Parathyroid adenoma (tissue), 2 donors: ENCODE measurements at regions not wholly inside any gene's neighbourhood (a gene's known extent, or its start where the extent isn't known, plus 50 kb on each side); places are given as distances from the start of the nearest gene placed in this dataset.
A peak's percentile ranks its signal among the peaks of the same experiment; 100 is the strongest.
"Not testable (repeated sequence)": the region's sequence is repeated elsewhere in the genome, so short reads cannot be mapped to it uniquely, and the experiment has no call there.

Experiments used
- H2AFZ ChIP-seq: fragments of 300-600 bp; sonication (generic); one replicate; pipeline ENCODE4 v1.7.0; 2017; ENCODE audit warnings: antibody characterized with exemption, mild to moderate bottlenecking
- H3K27ac ChIP-seq: fragments of 300-600 bp; sonication (generic); one replicate; pipeline ENCODE4 v1.7.0; 2017
- H3K27me3 ChIP-seq: fragments of 300-600 bp; sonication (generic); one replicate; pipeline ENCODE4 v1.7.0; 2017; ENCODE audit warnings: low read length; ENCODE audit not compliant: control insufficient read depth, insufficient read depth
- H3K36me3 ChIP-seq: fragments of 300-600 bp; sonication (generic); one replicate; pipeline ENCODE4 v1.7.0; 2017; ENCODE audit warnings: low read length; ENCODE audit not compliant: control insufficient read depth, insufficient read depth
- H3K4me1 ChIP-seq: fragments of 300-600 bp; sonication (generic); one replicate; pipeline ENCODE4 v1.7.0; 2017; ENCODE audit warnings: control low read depth
- H3K4me2 ChIP-seq: fragments of 300-600 bp; sonication (generic); one replicate; pipeline ENCODE4 v1.7.0; 2017; ENCODE audit warnings: low read length
- H3K4me3 ChIP-seq: fragments of 300-600 bp; sonication (generic); one replicate; pipeline ENCODE4 v1.7.0; 2017; ENCODE audit warnings: low read depth, low read length
- H3K79me2 ChIP-seq: fragments of 300-600 bp; sonication (generic); one replicate; pipeline ENCODE4 v1.7.0; 2017; ENCODE audit warnings: control low read depth
- H3K9ac ChIP-seq: fragments of 300-600 bp; sonication (generic); one replicate; pipeline ENCODE4 v1.7.0; 2017; ENCODE audit warnings: mild to moderate bottlenecking
- H3K9me3 ChIP-seq: fragments of 300-600 bp; sonication (generic); one replicate; pipeline ENCODE4 v1.7.0; 2017; ENCODE audit warnings: low read length; ENCODE audit not compliant: control insufficient read depth
- CTCF ChIP-seq: fragments of 300-600 bp; sonication (generic); IDR thresholded peaks from one replicate; pipeline ENCODE4 v1.7.0; 2017; ENCODE audit warnings: antibody characterized with exemption, mild to moderate bottlenecking
- donor health status: primary hyperparathyroidism.

- H3K36me3 ChIP-seq: no peaks in the 10 kb centered on the region
- TF ChIP-seq CTCF: no peak
- no peak overlapping the region for H3K4me3 ChIP-seq
- no peak overlapping the region for H3K27ac ChIP-seq
- no peaks in the 10 kb centered on the region for H3K4me1 ChIP-seq
- no peaks in the 10 kb centered on the region for H3K79me2 ChIP-seq
- no peaks in the 10 kb centered on the region for H3K27me3 ChIP-seq
- H3K4me2 ChIP-seq: peak overlapping the region; percentile 45
- peak overlapping the region; percentile 54 for H2AFZ ChIP-seq
- H3K9me3 ChIP-seq: no peaks in the 10 kb centered on the region
- no peak overlapping the region for H3K9ac ChIP-seq
Observed at GRCh38 chr6:168851460-168852375, 401.9 kb downstream of the THBS2 start.

GRCh38 chr6:168850027-168850736 lies 403.5 kb downstream of the THBS2 start:
- H3K4me1 ChIP-seq, H3K36me3 ChIP-seq, H3K9me3 ChIP-seq, H3K27me3 ChIP-seq, H3K4me3 ChIP-seq, H3K9ac ChIP-seq, H2AFZ ChIP-seq, H3K79me2 ChIP-seq, H3K27ac ChIP-seq, H3K4me2 ChIP-seq: not testable (repeated sequence)

- no peak overlapping the region for H3K27ac ChIP-seq
- H3K9ac ChIP-seq: no peak overlapping the region
- no peak overlapping the region for H3K4me2 ChIP-seq
- no peaks in the 10 kb centered on the region for H3K4me1 ChIP-seq
- no peaks in the 10 kb centered on the region for H3K79me2 ChIP-seq
- H2AFZ ChIP-seq: no peak overlapping the region
- H3K27me3 ChIP-seq: no peaks in the 10 kb centered on the region
- no peak overlapping the region for H3K4me3 ChIP-seq
- no peaks in the 10 kb centered on the region for H3K36me3 ChIP-seq
- no peak for TF ChIP-seq CTCF
- H3K9me3 ChIP-seq: no peaks in the 10 kb centered on the region
Observed at GRCh38 chr6:168849459-168849858, 404.2 kb downstream of the THBS2 start.

- no peak overlapping the region for H3K9ac ChIP-seq
- no peak for TF ChIP-seq CTCF
Observed at GRCh38 chr6:168848797-168849196, 404.8 kb downstream of the THBS2 start.

GRCh38 chr6:168844821-168845609 lies 404.0 kb downstream of the SMOC2 start:
- no peaks in the 10 kb centered on the region for H3K79me2 ChIP-seq
- H3K9ac ChIP-seq: no peak overlapping the region
- TF ChIP-seq CTCF: no peak
- H3K4me2 ChIP-seq: no peak overlapping the region
- no peak overlapping the region for H3K4me3 ChIP-seq
- H3K27ac ChIP-seq: no peak overlapping the region
- no peaks in the 10 kb centered on the region for H3K9me3 ChIP-seq
- H3K36me3 ChIP-seq: no peaks in the 10 kb centered on the region
- H3K27me3 ChIP-seq: no peaks in the 10 kb centered on the region
- H3K4me1 ChIP-seq: no peaks in the 10 kb centered on the region
- no peak overlapping the region for H2AFZ ChIP-seq

More at GRCh38 chr6:168848797-168849196, 404.8 kb downstream of the THBS2 start:
- Histone ChIP-seq H3K27me3 (no peaks in the 10 kb centered on the region), H3K4me2 (no peak overlapping the region), H3K4me1 (no peaks in the 10 kb centered on the region), H2AFZ (no peak overlapping the region), H3K79me2 (no peaks in the 10 kb centered on the region), H3K9me3 (no peaks in the 10 kb centered on the region), H3K27ac (no peak overlapping the region), H3K4me3 (no peak overlapping the region), H3K36me3 (no peaks in the 10 kb centered on the region)

GRCh38 chr6:168842632-168843212 lies 401.7 kb downstream of the SMOC2 start:
- not testable (repeated sequence) for H2AFZ ChIP-seq, H3K36me3 ChIP-seq, H3K9ac ChIP-seq, H3K4me1 ChIP-seq, H3K4me2 ChIP-seq, H3K9me3 ChIP-seq, H3K79me2 ChIP-seq, H3K4me3 ChIP-seq, H3K27ac ChIP-seq, H3K27me3 ChIP-seq
